ENCODE measurements at regions not wholly inside any gene's neighbourhood (a gene's known extent, or its start where the extent isn't known, plus 50 kb on each side); places are given as distances from the start of the nearest gene placed in this dataset.
"Not testable (repeated sequence)": the region's sequence is repeated elsewhere in the genome, so short reads cannot be mapped to it uniquely, and the experiment has no call there.

GRCh38 chr1:58944439-58944838 lies 160.6 kb upstream of the JUN start:
- TF ChIP-seq MYC (IDR thresholded peaks at IDR 0.05; ENCODE audit: low read depth, low read length), result no peak
- no peak overlapping the region for H3K4me3 ChIP-seq (ENCODE audit: low read depth, low read length)
- no peak for DNase-seq (ENCODE audit: low read depth)

GRCh38 chr1:58946390-58946789 lies 162.5 kb upstream of the JUN start:
- DNase-seq (ENCODE audit: low read depth), result no peak
- H3K4me3 ChIP-seq (ENCODE audit: low read depth, low read length), result no peak overlapping the region
- TF ChIP-seq MAX (IDR thresholded peaks at IDR 0.05; ENCODE audit: low read depth, low read length) (no peak), POLR2A (IDR thresholded peaks at IDR 0.05; ENCODE audit: extremely low read depth, insufficient read length) (no peak), MYC (IDR thresholded peaks at IDR 0.05; ENCODE audit: low read depth, low read length) (no peak)
- TF ChIP-seq, protein P1, sequence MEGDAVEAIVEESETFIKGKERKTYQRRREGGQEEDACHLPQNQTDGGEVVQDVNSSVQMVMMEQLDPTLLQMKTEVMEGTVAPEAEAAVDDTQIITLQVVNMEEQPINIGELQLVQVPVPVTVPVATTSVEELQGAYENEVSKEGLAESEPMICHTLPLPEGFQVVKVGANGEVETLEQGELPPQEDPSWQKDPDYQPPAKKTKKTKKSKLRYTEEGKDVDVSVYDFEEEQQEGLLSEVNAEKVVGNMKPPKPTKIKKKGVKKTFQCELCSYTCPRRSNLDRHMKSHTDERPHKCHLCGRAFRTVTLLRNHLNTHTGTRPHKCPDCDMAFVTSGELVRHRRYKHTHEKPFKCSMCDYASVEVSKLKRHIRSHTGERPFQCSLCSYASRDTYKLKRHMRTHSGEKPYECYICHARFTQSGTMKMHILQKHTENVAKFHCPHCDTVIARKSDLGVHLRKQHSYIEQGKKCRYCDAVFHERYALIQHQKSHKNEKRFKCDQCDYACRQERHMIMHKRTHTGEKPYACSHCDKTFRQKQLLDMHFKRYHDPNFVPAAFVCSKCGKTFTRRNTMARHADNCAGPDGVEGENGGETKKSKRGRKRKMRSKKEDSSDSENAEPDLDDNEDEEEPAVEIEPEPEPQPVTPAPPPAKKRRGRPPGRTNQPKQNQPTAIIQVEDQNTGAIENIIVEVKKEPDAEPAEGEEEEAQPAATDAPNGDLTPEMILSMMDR (IDR thresholded peaks at IDR 0.05; ENCODE audit: low read depth, low read length), result no peak

DNA sequence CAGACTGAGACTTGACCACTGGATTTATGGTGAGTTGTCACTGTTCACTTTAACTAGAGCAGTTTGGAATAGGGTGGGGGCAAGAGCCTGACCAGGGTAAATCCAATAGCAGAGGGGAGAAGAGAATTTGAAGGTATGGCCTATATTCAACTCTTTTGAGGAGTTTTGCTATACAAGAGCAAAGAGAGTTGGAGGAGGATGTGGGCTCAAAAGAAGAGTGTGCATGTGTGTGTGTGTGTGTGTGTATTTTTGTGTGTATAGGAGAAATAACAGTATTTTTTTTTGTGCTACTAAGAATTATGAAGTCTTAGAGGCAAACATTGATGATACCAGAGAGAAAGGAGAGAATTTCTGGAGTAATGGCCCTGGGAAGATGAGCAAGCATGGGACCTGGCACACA lies 164.8 kb upstream of the JUN start:
- no peak for TF ChIP-seq MAX (IDR thresholded peaks at IDR 0.05; ENCODE audit: low read depth, low read length)
- TF ChIP-seq, protein P1 (IDR thresholded peaks at IDR 0.05; ENCODE audit: low read depth, low read length), result no peak
- TF ChIP-seq POLR2A (IDR thresholded peaks at IDR 0.05; ENCODE audit: extremely low read depth, insufficient read length), result no peak
- TF ChIP-seq MYC (IDR thresholded peaks at IDR 0.05; ENCODE audit: low read depth, low read length), result no peak
- no peak overlapping the region for H3K4me3 ChIP-seq (ENCODE audit: low read depth, low read length)
- no peak for DNase-seq (ENCODE audit: low read depth)

DNA sequence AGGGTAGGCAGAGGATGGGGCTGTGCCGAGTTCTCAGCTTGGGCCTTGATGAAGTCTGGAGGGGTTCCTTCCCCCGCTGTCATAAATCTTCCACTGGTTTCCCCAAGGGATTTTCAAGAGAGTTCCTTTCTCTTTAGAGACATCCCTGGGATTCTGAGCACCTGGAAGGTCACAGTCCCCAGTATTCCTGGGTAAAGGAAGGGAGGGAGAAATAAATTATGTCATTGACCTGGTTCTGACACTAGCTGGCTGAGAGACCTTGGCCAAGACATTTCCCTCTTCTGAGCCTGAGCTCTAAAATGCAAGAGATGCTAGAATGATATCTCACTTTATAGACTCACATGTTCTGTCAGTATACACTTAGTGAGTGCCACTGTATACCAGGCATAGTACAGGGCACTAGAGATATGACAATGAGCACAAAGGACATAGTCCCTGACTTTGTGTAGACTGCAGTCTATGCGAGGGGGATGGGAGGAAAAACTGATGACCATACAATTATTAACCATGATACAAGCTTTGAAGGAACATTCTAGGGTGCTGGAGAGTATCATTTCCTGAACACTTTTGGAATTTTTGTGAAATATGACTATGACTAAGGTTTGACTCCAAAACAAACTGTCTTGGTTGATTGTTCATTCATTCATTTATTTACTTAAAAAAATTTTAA lies 165.8 kb upstream of the JUN start:
- DNase-seq (ENCODE audit: low read depth), result no peak

DNA sequence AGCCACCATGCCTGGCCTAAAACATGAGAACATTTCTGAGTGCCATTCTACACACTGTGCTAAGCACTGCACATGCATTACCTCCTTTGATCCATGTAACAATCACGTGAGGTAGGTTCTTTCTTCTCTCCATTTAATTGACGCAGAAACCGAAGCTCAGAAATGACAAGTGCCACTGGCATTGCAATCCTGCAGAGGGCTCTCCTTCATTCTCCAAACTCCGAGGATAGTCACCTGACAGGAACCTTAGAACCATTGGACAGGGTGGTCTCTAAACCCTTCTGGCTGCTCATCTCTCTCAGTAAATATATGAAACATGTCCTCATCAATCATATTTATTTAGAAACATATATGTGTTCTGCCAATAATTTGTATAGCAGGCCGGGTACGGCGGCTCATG lies 167.1 kb upstream of the JUN start:
- H3K4me3 ChIP-seq (ENCODE audit: low read depth, low read length), result no peak overlapping the region
- TF ChIP-seq, protein P1 (IDR thresholded peaks at IDR 0.05; ENCODE audit: low read depth, low read length), result no peak
- TF ChIP-seq POLR2A (IDR thresholded peaks at IDR 0.05; ENCODE audit: extremely low read depth, insufficient read length), result no peak
- DNase-seq (ENCODE audit: low read depth), result no peak

More for the DNA sequence above, 165.8 kb upstream of the JUN start:
- TF ChIP-seq POLR2A (IDR thresholded peaks at IDR 0.05; ENCODE audit: extremely low read depth, insufficient read length) (no peak), MAX (IDR thresholded peaks at IDR 0.05; ENCODE audit: low read depth, low read length) (no peak), MYC (IDR thresholded peaks at IDR 0.05; ENCODE audit: low read depth, low read length) (no peak)
- TF ChIP-seq, protein P1 (IDR thresholded peaks at IDR 0.05; ENCODE audit: low read depth, low read length), result no peak
- H3K4me3 ChIP-seq (ENCODE audit: low read depth, low read length), result no peak overlapping the region

GRCh38 chr1:58953951-58954350 lies 170.1 kb upstream of the JUN start:
- DNase-seq (ENCODE audit: low read depth), result not testable (repeated sequence)

DNA sequence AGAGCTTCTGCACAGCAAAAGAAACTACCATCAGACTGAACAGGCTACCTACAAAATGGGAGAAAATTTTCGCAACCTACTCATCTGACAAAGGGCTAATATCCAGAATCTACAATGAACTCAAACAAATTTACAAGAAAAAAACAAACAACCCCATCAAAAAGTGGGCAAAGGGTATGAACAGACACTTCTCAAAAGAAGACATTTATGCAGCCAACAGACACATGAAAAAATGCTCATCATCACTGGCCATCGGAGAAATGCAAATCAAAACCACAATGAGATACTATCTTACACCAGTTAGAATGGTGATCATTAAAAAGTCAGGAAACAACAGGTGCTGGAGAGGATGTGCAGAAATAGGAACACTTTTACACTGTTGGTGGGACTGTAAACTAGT lies 179.4 kb upstream of the JUN start:
- not testable (repeated sequence) for H3K4me3 ChIP-seq (ENCODE audit: low read depth, low read length); DNase-seq (ENCODE audit: low read depth)

More at GRCh38 chr1:58953951-58954350, 170.1 kb upstream of the JUN start:
- not testable (repeated sequence) for H3K4me3 ChIP-seq (ENCODE audit: low read depth, low read length)

- no peak overlapping the region for H3K4me3 ChIP-seq (ENCODE audit: low read depth, low read length)
- TF ChIP-seq MAX (IDR thresholded peaks at IDR 0.05; ENCODE audit: low read depth, low read length), result no peak
- TF ChIP-seq POLR2A (IDR thresholded peaks at IDR 0.05; ENCODE audit: extremely low read depth, insufficient read length), result no peak
- no peak for DNase-seq (ENCODE audit: low read depth)
These were observed 180.6 kb upstream of the JUN start for GRCh38 chr1:58964428-58964827.

Measured in NB4 (cell line).